ENCODE measurements at regions not wholly inside any gene's neighbourhood (a gene's known extent, or its start where the extent isn't known, plus 50 kb on each side); places are given as distances from the start of the nearest gene placed in this dataset.

DNA sequence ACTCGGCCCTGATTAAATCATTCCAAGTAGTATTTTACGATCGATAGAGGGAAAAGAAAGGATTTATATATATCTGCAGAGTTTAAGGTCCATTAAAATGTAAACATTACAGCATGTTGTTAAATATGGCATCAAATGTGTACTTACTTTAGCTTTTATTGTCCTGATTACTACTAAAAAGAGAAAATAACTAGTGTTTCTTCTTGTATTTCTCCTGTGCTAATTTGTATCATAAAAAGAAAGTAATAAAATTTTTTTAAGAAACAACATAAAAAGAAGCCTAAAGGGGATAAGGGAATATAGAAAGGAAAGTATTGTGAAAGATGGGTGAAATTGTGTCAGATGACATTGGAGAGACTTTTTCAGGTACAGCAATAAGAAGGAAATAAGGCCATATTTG is 300.3 kb upstream of the ARSJ start:
- H3K36me3 Mint-ChIP-seq = no peaks in the 10 kb centered on the region
- H3K27ac Mint-ChIP-seq = no peak overlapping the region
- H3K9me3 Mint-ChIP-seq (ENCODE audit: low read depth) = no peaks in the 10 kb centered on the region
- ATAC-seq (no peak), DNase-seq (no peak)
- no peaks in the 10 kb centered on the region for H3K4me1 Mint-ChIP-seq
- CTCF ChIA-PET = no interaction called here
- H3K27me3 Mint-ChIP-seq = no peaks in the 10 kb centered on the region
- no peak overlapping the region for H3K4me3 Mint-ChIP-seq

DNA sequence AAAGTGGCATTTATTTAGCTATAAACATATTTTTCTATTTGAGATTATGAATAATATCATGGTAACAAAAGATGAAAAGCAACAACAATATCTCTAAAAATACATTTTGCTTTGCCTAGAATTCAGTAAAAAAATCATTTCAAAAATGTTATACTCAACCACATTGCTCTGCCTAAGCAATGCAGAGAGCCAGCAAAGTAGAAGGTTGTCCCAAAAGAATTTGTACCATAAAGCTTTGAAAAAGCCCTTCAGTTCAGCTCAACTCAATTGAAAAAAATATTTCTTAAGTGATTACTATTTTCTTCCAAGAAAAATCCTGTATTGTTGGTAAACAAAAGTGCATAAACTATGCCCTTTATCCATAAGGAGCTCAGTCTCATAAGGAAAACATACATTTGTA is 301.2 kb upstream of the ARSJ start:
- H3K27me3 Mint-ChIP-seq = no peaks in the 10 kb centered on the region
- H3K36me3 Mint-ChIP-seq = no peaks in the 10 kb centered on the region
- ATAC-seq (no peak), DNase-seq (no peak)
- H3K4me3 Mint-ChIP-seq = no peak overlapping the region
- no peak overlapping the region for H3K27ac Mint-ChIP-seq
- no peaks in the 10 kb centered on the region for H3K4me1 Mint-ChIP-seq
- no peaks in the 10 kb centered on the region for H3K9me3 Mint-ChIP-seq (ENCODE audit: low read depth)
- CTCF ChIA-PET = no interaction called here

DNA sequence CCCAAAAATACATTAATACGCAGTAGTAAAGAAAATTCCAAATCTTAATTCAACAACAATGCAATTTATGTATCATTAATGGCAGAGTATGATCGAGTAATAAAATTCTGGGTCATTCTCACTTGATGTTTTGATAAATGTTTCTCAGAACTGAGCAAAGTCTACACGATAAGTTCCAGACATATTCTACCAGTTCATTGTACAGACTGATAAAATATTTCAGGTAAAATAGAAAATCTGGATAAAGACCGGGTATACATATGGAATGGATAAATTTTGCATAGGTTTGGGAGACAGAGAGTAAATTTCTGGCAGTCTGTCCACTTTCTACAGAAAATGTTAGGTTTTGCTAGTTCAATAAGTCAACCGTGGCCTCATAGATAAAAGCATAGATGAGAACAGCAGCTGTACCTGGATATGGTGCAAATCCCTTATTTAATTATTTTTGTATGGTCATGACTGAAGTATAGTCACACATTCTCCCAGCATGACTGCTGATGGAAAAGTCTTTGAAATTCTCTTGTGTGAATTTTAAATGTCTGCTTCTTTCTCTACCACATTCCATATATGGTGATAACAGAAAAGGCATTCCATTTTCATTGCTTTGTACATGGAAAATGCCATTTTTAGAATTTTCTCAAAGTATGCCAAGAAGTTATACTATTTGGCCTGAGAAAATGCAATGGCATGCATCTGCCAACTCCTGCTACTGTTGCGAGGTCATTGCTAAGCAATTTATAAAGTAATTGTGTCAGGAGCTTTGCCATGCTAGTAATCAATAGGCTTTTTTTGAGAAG is 301.9 kb upstream of the ARSJ start:
- CTCF ChIA-PET = no interaction called here
- ATAC-seq = no peak
- Mint-ChIP-seq H3K36me3 (no peaks in the 10 kb centered on the region), H3K27me3 (no peaks in the 10 kb centered on the region), H3K9me3 (ENCODE audit: low read depth) (no peaks in the 10 kb centered on the region), H3K4me1 (no peaks in the 10 kb centered on the region), H3K27ac (no peak overlapping the region), H3K4me3 (no peak overlapping the region)
- no peak for DNase-seq

DNA sequence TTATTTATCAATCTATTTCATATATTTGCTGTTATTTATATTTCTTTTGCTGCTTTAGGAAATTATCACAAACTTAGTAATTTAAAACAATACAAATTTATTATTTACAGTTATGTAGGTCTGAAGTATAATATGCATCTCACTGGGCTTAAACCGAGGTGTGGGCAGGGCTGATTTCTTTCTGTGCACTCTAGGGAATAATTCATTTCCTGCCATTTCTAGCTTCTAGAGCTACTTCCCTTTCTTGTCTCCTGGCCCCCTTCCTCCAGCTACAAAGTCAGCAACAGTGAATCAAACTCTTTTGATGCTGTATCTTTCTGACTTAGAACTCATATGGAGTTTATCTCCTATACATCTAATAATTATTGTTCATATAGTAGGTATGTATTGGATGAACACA is 303.5 kb upstream of the ARSJ start:
- DNase-seq (no peak), ATAC-seq (no peak)
- no peaks in the 10 kb centered on the region for H3K27me3 Mint-ChIP-seq
- no peaks in the 10 kb centered on the region for H3K9me3 Mint-ChIP-seq (ENCODE audit: low read depth)
- H3K4me1 Mint-ChIP-seq = no peaks in the 10 kb centered on the region
- no peaks in the 10 kb centered on the region for H3K36me3 Mint-ChIP-seq
- H3K4me3 Mint-ChIP-seq = no peak overlapping the region
- no peak overlapping the region for H3K27ac Mint-ChIP-seq
- CTCF ChIA-PET = no interaction called here

DNA sequence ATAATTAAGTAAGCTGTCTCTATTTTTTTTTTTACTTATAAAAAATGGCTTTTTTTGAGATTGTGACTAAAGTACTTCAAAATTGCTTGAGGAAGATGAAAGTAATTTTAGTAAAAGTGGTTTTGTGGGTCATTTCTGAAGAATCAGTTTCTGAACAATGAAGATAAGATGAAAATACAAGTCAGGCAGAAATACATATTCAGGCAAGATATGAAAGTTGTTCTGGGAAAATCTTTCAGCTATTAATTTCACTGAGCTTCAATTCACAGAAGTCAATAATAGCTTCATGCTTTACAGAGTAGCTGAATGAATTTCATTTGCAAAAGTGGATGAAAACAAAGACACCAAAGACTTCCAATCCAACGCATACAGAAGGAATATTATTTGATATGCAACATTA is 305.2 kb upstream of the ARSJ start:
- CTCF ChIA-PET = no interaction called here
- H3K27me3 Mint-ChIP-seq = no peaks in the 10 kb centered on the region
- no peak overlapping the region for H3K27ac Mint-ChIP-seq
- DNase-seq = no peak
- H3K4me3 Mint-ChIP-seq = no peak overlapping the region
- H3K36me3 Mint-ChIP-seq = no peaks in the 10 kb centered on the region
- ATAC-seq = no peak
- no peaks in the 10 kb centered on the region for H3K9me3 Mint-ChIP-seq (ENCODE audit: low read depth)
- H3K4me1 Mint-ChIP-seq = no peaks in the 10 kb centered on the region

DNA sequence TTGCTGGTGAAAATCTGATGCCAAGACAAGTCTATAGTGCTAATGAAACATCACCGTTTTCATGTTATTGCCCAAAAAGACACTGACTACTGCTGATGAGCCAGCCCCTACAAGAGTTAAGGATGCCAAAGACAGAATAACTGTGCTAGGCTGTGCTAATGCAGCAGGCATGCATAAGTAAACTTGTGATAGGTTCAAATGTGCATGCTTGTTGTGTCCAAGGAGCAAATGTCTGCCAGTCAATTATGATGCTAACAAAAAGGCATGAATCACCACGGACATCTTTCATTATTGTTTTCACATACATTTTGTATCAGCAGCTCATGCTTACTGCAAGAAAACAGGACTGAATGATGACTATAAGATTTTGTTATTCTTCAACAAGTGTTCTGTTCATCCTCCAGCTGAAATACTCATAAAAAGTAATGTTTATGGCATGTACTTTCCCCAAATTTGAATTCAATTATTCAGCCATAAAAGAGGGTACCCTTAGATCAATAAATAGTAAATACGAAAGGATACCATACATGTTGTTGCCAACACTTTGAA is 306.9 kb upstream of the ARSJ start:
- no peak overlapping the region for H3K4me3 Mint-ChIP-seq
- no peaks in the 10 kb centered on the region for H3K4me1 Mint-ChIP-seq
- CTCF ChIA-PET = no interaction called here
- DNase-seq = no peak
- no peak overlapping the region for H3K27ac Mint-ChIP-seq
- ATAC-seq = no peak
- H3K36me3 Mint-ChIP-seq = no peaks in the 10 kb centered on the region
- no peaks in the 10 kb centered on the region for H3K9me3 Mint-ChIP-seq (ENCODE audit: low read depth)
- no peaks in the 10 kb centered on the region for H3K27me3 Mint-ChIP-seq

DNA sequence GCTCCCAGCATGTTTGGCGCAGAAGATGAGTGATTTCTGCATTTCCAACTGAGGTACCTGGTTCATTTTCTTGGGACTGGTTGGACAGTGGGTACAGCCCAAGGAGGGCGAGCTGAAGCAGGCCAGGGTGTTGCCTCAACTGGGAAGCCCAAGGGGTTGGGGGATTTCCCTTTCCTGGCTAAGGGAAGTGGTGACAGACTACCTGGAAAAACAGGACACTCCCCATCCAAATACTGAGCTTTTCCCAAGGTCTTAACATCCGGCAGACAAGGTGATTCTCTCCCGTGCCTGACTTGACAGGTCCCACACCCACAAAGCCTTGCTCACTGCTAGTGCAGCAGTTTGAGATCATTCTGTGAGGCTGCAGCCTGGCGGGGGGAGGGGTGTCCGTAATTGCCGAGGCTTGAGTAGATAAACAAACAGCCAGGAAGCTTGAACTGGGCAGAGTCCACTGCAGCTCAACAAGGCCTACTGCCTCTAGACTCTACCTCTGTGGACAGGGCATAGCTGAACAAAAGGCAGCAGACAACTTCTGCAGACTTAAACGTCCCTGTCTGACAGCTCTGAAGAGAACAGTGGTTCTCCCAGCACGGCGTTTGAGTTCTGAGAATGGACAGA is 307.7 kb upstream of the ARSJ start:
- no peaks in the 10 kb centered on the region for H3K27me3 Mint-ChIP-seq
- H3K36me3 Mint-ChIP-seq = no peaks in the 10 kb centered on the region
- H3K4me3 Mint-ChIP-seq = no peak overlapping the region
- H3K9me3 Mint-ChIP-seq (ENCODE audit: low read depth) = no peaks in the 10 kb centered on the region
- CTCF ChIA-PET = no interaction called here
- ATAC-seq (no peak), DNase-seq (no peak)
- H3K4me1 Mint-ChIP-seq = no peaks in the 10 kb centered on the region
- H3K27ac Mint-ChIP-seq = no peak overlapping the region

DNA sequence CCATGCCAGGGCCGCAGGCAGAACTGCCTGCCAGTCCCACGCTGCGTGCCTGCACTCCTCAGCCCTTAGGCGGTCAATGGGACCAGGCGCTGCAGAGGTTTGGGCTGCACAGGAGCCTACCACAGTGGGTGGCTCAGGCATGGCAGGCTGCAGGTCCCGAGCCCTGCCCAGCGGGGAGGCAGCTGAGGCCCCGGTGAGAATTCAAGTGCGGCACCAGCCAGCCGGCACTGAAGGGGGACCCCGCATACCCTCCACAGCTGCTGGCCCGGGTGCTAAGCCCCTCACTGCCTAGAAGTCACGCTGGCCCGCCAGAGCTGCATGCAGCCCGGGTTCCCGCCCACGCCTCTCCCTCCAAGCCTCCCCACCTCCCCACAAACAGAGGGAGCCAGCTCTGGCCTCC is 302.5 kb upstream of the UGT8 start:
- no peaks in the 10 kb centered on the region for H3K9me3 Mint-ChIP-seq (ENCODE audit: low read depth)
- no peak overlapping the region for H3K27ac Mint-ChIP-seq
- no peaks in the 10 kb centered on the region for H3K27me3 Mint-ChIP-seq
- DNase-seq (no peak), ATAC-seq (no peak)
- H3K36me3 Mint-ChIP-seq = no peaks in the 10 kb centered on the region
- CTCF ChIA-PET = no interaction called here
- H3K4me1 Mint-ChIP-seq = no peaks in the 10 kb centered on the region
- H3K4me3 Mint-ChIP-seq = no peak overlapping the region

DNA sequence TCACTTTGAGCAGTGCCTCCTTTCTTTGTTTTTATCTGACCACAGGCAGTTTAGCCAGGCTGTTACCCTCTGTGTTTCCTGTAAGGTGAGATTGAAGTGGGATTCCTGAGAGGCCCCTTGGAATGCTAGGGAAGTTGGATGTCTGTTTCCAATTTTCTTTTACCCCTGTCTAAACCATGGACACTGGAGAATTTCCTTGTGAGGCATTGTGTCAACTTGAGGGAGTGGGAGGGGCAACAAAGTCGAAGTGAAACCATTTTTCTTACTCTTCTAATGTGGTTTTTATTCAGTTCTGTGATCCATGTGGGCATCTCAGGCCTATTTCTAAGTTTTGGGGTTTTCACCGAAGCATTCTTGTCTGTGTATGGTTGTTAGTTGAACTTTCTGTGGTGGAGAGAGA is 296.1 kb upstream of the UGT8 start:
- no peaks in the 10 kb centered on the region for H3K36me3 Mint-ChIP-seq
- no peak for DNase-seq
- no peak overlapping the region for H3K4me3 Mint-ChIP-seq
- H3K9me3 Mint-ChIP-seq (ENCODE audit: low read depth) = no peaks in the 10 kb centered on the region
- H3K27ac Mint-ChIP-seq = no peak overlapping the region
- CTCF ChIA-PET = no interaction called here
- ATAC-seq = no peak
- H3K4me1 Mint-ChIP-seq = no peaks in the 10 kb centered on the region
- no peaks in the 10 kb centered on the region for H3K27me3 Mint-ChIP-seq

DNA sequence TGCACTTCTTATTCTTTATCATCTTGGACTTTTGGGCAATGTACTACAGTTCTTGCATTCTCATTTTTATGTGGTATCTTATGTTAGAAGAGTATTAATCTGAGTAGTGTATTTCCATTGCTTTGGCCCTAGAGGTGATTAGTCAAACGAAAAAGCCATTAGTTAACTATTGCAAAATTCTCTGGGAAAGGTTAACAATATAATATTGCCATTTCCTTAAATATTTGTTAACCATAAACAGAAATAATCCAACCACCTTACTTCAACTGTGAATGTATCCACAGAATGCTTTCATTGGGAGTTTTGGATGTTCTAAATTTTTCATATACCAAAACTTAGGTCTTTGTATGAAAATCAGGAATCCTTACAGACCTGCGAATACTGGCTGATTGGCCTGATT is 294.6 kb upstream of the UGT8 start:
- no peaks in the 10 kb centered on the region for H3K4me1 Mint-ChIP-seq
- no peak for ATAC-seq
- H3K27ac Mint-ChIP-seq = no peak overlapping the region
- CTCF ChIA-PET = no interaction called here
- no peaks in the 10 kb centered on the region for H3K9me3 Mint-ChIP-seq (ENCODE audit: low read depth)
- no peaks in the 10 kb centered on the region for H3K27me3 Mint-ChIP-seq
- no peak overlapping the region for H3K4me3 Mint-ChIP-seq
- H3K36me3 Mint-ChIP-seq = no peaks in the 10 kb centered on the region
- DNase-seq = no peak

DNA sequence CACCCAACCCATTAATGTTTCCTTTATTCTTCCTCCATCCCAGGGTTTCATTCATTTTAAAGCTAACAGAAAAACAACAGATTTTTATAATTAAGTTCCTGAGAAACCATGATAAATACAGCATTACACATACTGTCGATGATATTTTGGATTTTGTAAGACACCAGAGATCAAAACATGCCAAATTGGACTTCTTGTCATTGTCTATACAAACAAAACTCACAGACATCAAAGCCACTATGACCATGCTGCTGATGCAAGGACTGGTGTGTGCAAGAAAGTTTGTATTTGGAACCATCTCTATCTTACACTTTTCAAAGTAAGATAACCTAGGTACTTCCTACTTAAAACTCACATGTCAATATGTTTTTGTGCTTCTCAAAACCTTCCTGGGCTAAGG is 294.0 kb upstream of the UGT8 start:
- CTCF ChIA-PET = no interaction called here
- H3K9me3 Mint-ChIP-seq (ENCODE audit: low read depth) = no peaks in the 10 kb centered on the region
- no peaks in the 10 kb centered on the region for H3K4me1 Mint-ChIP-seq
- no peak overlapping the region for H3K4me3 Mint-ChIP-seq
- DNase-seq = no peak
- no peak for ATAC-seq
- no peaks in the 10 kb centered on the region for H3K27me3 Mint-ChIP-seq
- no peaks in the 10 kb centered on the region for H3K36me3 Mint-ChIP-seq
- no peak overlapping the region for H3K27ac Mint-ChIP-seq

DNA sequence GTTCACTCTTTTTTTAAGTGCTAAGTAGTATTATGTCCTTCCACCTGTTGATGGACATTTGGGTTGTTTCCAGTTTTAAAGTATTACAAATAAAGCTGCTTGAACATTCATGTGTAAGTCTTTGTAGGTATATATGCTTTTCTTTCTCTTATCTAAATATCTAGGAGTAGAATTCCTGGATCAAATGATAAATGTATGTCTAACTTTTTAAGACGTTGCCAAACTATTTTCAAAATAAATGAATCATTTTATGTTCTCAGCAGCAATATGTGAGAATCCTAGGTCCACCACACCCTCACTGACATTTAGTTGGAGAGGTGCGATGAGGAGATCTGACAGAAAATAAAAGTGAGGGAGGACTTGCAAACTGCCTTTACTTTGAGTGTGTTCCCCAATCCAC is 291.7 kb upstream of the UGT8 start:
- no peak overlapping the region for H3K27ac Mint-ChIP-seq
- DNase-seq = no peak
- H3K27me3 Mint-ChIP-seq = no peaks in the 10 kb centered on the region
- no peaks in the 10 kb centered on the region for H3K9me3 Mint-ChIP-seq (ENCODE audit: low read depth)
- H3K36me3 Mint-ChIP-seq = no peaks in the 10 kb centered on the region
- CTCF ChIA-PET = no interaction called here
- ATAC-seq = no peak
- no peaks in the 10 kb centered on the region for H3K4me1 Mint-ChIP-seq
- no peak overlapping the region for H3K4me3 Mint-ChIP-seq

DNA sequence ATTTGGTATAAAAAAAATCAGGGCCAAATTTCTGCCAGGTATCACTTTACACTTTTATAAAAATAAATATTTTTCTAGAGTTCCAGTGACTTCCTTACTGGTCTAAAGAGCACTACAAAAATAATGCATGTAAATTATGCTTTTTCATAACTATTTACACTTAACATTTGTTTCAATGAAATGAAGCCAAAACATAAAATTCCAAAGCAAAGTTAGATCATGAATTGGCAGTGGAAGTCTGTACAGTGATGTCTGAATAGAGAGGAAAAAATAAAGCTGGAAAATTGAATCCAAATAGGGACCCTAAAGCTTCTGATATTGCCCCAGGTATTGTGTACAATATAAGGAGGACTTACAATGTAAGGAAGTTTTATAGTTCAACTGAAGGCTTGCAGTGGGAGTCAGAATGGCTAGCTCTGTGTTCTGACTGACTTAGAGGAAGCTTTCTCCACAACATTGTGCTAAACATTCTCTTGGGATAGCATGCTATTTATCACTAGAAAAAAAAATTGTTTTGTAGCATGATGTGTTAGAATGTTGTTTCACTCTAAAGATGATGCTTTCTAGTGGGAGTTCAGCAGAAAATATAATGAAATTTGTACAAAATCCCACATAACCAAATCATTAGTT is 288.2 kb upstream of the UGT8 start:
- Mint-ChIP-seq H3K36me3 (no peaks in the 10 kb centered on the region), H3K9me3 (ENCODE audit: low read depth) (no peaks in the 10 kb centered on the region), H3K4me1 (no peaks in the 10 kb centered on the region), H3K4me3 (no peak overlapping the region), H3K27ac (no peak overlapping the region), H3K27me3 (no peaks in the 10 kb centered on the region)
- DNase-seq (no peak), ATAC-seq (no peak)
- CTCF ChIA-PET = no interaction called here

DNA sequence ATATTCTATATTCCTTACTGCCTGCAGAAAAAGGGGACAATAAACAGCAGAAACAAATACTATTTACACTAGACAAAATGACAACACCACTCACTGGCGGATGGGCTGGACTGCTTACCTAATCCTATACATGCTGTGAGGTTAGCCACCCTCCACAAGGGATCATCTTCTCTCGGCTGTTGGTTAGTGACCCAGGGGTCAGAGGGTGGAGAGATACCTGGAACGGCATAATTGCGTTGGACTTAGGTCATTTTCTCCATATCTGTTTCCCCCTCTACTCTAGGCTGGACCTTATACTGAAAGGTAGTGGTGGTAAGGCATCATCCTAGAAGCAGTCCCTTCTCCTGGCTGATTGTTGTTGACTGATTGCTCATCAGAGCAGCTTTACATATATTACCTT is 286.8 kb upstream of the UGT8 start:
- H3K36me3 Mint-ChIP-seq = no peaks in the 10 kb centered on the region
- H3K4me1 Mint-ChIP-seq = no peaks in the 10 kb centered on the region
- no peak overlapping the region for H3K27ac Mint-ChIP-seq
- CTCF ChIA-PET = no interaction called here
- no peak for ATAC-seq
- H3K27me3 Mint-ChIP-seq = no peaks in the 10 kb centered on the region
- H3K4me3 Mint-ChIP-seq = no peak overlapping the region
- no peaks in the 10 kb centered on the region for H3K9me3 Mint-ChIP-seq (ENCODE audit: low read depth)
- DNase-seq = no peak
